WTC11 (cell line): ENCODE measurements at regions not wholly inside any gene's neighbourhood (a gene's known extent, or its start where the extent isn't known, plus 50 kb on each side); places are given as distances from the start of the nearest gene placed in this dataset.

Experiments used
- ARID4B ChIP-seq: sonication (generic); formaldehyde crosslinking; IDR thresholded peaks from 2 replicates; pipeline ENCODE4 v1.8.0; 2023; ENCODE audit warnings: missing genetic modification reagents, mild to moderate bottlenecking, borderline replicate concordance
- ATF6 ChIP-seq: sonication (generic); formaldehyde crosslinking; IDR thresholded peaks from 2 replicates; pipeline ENCODE4 v1.8.1; 2023; ENCODE audit warnings: mild to moderate bottlenecking, missing genetic modification reagents
- E2F1 ChIP-seq: sonication (generic); formaldehyde crosslinking; IDR thresholded peaks from 2 replicates; pipeline ENCODE4 v1.8.0; 2022; ENCODE audit warnings: mild to moderate bottlenecking, missing genetic modification reagents
- FOXJ3 ChIP-seq: sonication (generic); formaldehyde crosslinking; IDR thresholded peaks from 2 replicates; pipeline ENCODE4 v1.9.0; 2021; ENCODE audit warnings: missing genetic modification reagents, mild to moderate bottlenecking, borderline replicate concordance
- FOXK1 ChIP-seq: sonication (generic); formaldehyde crosslinking; IDR thresholded peaks from 2 replicates; pipeline ENCODE4 v1.8.0; 2022; ENCODE audit warnings: mild to moderate bottlenecking, moderate library complexity, missing genetic modification reagents
- HMGXB4 ChIP-seq: sonication (generic); formaldehyde crosslinking; IDR thresholded peaks from 2 replicates; pipeline ENCODE4 v1.8.1; 2023; ENCODE audit warnings: mild to moderate bottlenecking, moderate library complexity, missing genetic modification reagents
- IRF1 ChIP-seq: sonication (generic); formaldehyde crosslinking; IDR thresholded peaks from 2 replicates; pipeline ENCODE4 v1.8.0; 2023; ENCODE audit warnings: missing genetic modification reagents
- JAZF1 ChIP-seq: fragments of 250-450 bp; sonication (Bioruptor Pico); IDR thresholded peaks from 2 replicates; pipeline ENCODE4 v1.9.0; 2021; ENCODE audit warnings: moderate library complexity, mild to moderate bottlenecking, inconsistent platforms
- NFATC4 ChIP-seq: fragments of 250-450 bp; sonication (Bioruptor Pico); IDR thresholded peaks from 2 replicates; pipeline ENCODE4 v1.9.0; 2021; ENCODE audit warnings: mild to moderate bottlenecking
- NFYB ChIP-seq: sonication (generic); formaldehyde crosslinking; conservative IDR thresholded peaks from 2 replicates; pipeline ENCODE4 v1.8.0; 2022; ENCODE audit warnings: low read depth, missing genetic modification reagents
- NR2C2 ChIP-seq: sonication (generic); formaldehyde crosslinking; IDR thresholded peaks from 2 replicates; pipeline ENCODE4 v1.8.0; 2022; ENCODE audit warnings: mild to moderate bottlenecking, missing genetic modification reagents
- OVOL2 ChIP-seq: fragments of 250-450 bp; sonication (Bioruptor Pico); IDR thresholded peaks from 2 replicates; pipeline ENCODE4 v1.9.0; 2021; ENCODE audit warnings: mild to moderate bottlenecking, borderline replicate concordance
- STAT6 ChIP-seq: sonication (generic); formaldehyde crosslinking; conservative IDR thresholded peaks from 2 replicates; pipeline ENCODE4 v1.8.1; 2023; ENCODE audit warnings: mild to moderate bottlenecking, low read depth, missing genetic modification reagents, moderate library complexity
- TCF7 ChIP-seq: sonication (generic); formaldehyde crosslinking; IDR thresholded peaks from 2 replicates; pipeline ENCODE4 v1.8.0; 2022; ENCODE audit warnings: mild to moderate bottlenecking, low read depth, missing genetic modification reagents, moderate library complexity
- ZBTB21 ChIP-seq: sonication (generic); formaldehyde crosslinking; IDR thresholded peaks from 2 replicates; pipeline ENCODE4 v1.8.1; 2023; ENCODE audit warnings: mild to moderate bottlenecking, missing genetic modification reagents, borderline replicate concordance
- ZNF121 ChIP-seq: sonication (generic); formaldehyde crosslinking; IDR thresholded peaks from 2 replicates; pipeline ENCODE4 v1.8.0; 2023; ENCODE audit warnings: missing genetic modification reagents
- ZNF281 ChIP-seq: sonication (generic); formaldehyde crosslinking; IDR thresholded peaks from 2 replicates; pipeline ENCODE4 v1.8.0; 2023; ENCODE audit warnings: mild to moderate bottlenecking, missing genetic modification reagents
- ZNF416 ChIP-seq: fragments of 250-450 bp; sonication (Bioruptor Pico); IDR thresholded peaks from 2 replicates; pipeline ENCODE4 v1.9.0; 2021; ENCODE audit warnings: mild to moderate bottlenecking, inconsistent platforms

- TF ChIP-seq ZNF281 (CRISPR knock-in tag) (no peak), E2F1 (CRISPR knock-in tag) (no peak), JAZF1 (CRISPR knock-in tag) (no peak), OVOL2 (no peak), NFYB (CRISPR knock-in tag) (no peak), ZNF416 (CRISPR knock-in tag) (no peak), ATF6 (CRISPR knock-in tag) (no peak), NFATC4 (no peak), ZNF121 (CRISPR knock-in tag) (no peak), STAT6 (no peak), ARID4B (CRISPR knock-in tag) (no peak), HMGXB4 (CRISPR knock-in tag) (peak; percentile 81), TCF7 (CRISPR knock-in tag) (no peak), FOXK1 (peak; percentile 57; the same call in 1 of the 2 replicates), ZBTB21 (CRISPR knock-in tag) (0 out of 2 replicates have a peak, but pooled peaks have one; percentile 15), NR2C2 (CRISPR knock-in tag) (no peak), FOXJ3 (CRISPR knock-in tag) (no peak), IRF1 (CRISPR knock-in tag) (no peak)
These were observed 293.9 kb downstream of the ZSWIM6 start (continued) for GRCh38 chr5:61625681-61626621.
